ENCODE measurements at regions not wholly inside any gene's neighbourhood (a gene's known extent, or its start where the extent isn't known, plus 50 kb on each side); places are given as distances from the start of the nearest gene placed in this dataset.

GRCh38 chr12:92488735-92489134, 214.1 kb upstream of the PLEKHG7 start:
- no peaks in the 10 kb centered on the region for H3K27me3 Mint-ChIP-seq
- no peaks in the 10 kb centered on the region for H3K36me3 Mint-ChIP-seq
- CTCF ChIA-PET = interaction anchor here (0.9 kb wide), 1 partner anchor 82 kb away, joined by 4 read pairs; no protein-coding TSS in a partner anchor
- H3K4me1 Mint-ChIP-seq = peaks cover 17% of the 10 kb centered on the region
- DNase-seq = no peak
- peaks cover 12% of the 10 kb centered on the region for H3K9me3 Mint-ChIP-seq
- H3K4me3 Mint-ChIP-seq = no peak overlapping the region
- no peak overlapping the region for H3K27ac Mint-ChIP-seq

GRCh38 chr12:92487138-92487485, 215.7 kb upstream of the PLEKHG7 start:
- H3K4me3 Mint-ChIP-seq = no peak overlapping the region
- H3K27ac Mint-ChIP-seq = no peak overlapping the region
- no peaks in the 10 kb centered on the region for H3K36me3 Mint-ChIP-seq
- H3K27me3 Mint-ChIP-seq = no peaks in the 10 kb centered on the region
- CTCF ChIA-PET = interaction anchor here (1.1 kb wide), 1 partner anchor 15 kb away, joined by 3 read pairs; no protein-coding TSS in a partner anchor
- no peak for DNase-seq
- peaks cover 13% of the 10 kb centered on the region for H3K4me1 Mint-ChIP-seq
- H3K9me3 Mint-ChIP-seq = peaks cover 9% of the 10 kb centered on the region

- H3K36me3 Mint-ChIP-seq = no peaks in the 10 kb centered on the region
- peaks cover 13% of the 10 kb centered on the region for H3K4me1 Mint-ChIP-seq
- H3K27me3 Mint-ChIP-seq = no peaks in the 10 kb centered on the region
- H3K9me3 Mint-ChIP-seq = peaks cover 7% of the 10 kb centered on the region
- no peak overlapping the region for H3K4me3 Mint-ChIP-seq
- no peak overlapping the region for H3K27ac Mint-ChIP-seq
- DNase-seq = no peak
- CTCF ChIA-PET = interaction anchor here (1.1 kb wide), 1 partner anchor 15 kb away, joined by 3 read pairs; no protein-coding TSS in a partner anchor
These were observed 216.2 kb upstream of the PLEKHG7 start for GRCh38 chr12:92486443-92487137.

DNA sequence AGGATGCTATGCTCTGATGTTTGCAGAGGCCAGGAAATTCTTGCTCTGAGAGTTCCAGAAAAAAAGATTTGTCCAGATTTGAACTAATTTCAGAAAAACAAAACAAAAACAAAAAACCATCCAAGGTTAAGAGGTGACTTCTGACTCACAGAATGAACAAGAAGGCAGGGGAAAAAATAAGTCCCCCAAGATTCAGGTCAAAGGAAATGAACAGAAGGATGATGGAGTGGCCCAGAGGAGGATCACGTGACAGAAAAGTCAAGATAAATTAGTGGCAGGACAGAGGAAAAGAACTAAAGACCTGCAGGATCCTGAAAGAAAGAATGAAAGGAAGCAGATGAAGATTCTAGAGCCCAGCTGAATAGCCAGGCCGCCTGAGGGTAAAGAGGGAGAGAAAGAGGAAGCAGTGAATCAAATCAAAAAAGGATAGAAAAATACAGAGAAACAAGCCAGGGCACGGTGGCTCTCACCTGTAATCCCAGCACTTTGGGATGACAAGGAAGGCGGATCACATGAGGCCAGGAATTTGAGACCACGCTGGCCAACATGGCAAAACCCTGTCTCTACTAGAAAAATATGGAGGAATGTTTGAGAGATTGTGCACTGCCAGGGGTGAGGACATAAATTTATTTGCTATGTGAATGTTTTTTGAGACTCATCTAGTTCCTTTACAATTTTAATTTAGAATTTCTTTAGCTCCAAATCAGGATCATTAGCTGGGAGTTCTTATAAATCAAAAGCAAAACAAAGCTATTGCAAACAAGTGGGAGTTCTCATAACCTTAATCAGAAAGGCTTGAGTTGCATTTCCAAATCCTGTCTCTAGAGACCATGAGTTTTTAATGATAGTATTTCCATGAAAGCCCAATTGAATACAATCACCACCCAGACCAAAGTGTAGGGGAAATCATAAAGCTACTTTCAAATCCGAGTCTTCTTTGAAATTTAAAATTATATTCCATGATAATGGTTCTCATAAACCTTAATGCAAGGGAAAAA, 217.1 kb upstream of the PLEKHG7 start:
- CTCF ChIA-PET = no interaction called here

DNA sequence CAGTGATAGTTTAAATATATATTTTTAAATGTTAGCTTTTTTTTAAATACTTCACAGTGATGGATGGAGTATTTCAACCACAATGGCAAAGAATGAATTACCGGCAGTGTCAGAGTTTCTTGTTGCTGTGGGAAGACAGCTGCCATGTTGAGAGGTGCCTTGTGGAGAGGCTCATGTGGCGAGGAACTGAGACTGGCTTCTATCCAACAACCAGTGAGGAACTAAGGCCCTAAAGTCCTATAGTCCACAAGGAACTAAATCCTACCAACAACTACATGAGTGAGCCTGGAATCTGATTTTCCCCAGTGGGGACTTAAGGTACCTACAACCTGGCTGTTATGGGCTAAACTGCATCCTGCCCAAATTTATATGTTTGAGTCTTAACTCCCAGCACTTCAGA, 220.2 kb upstream of the PLEKHG7 start:
- H3K9me3 Mint-ChIP-seq = no peaks in the 10 kb centered on the region
- H3K27ac Mint-ChIP-seq = no peak overlapping the region
- H3K4me3 Mint-ChIP-seq = no peak overlapping the region
- CTCF ChIA-PET = interaction anchor here (1.8 kb wide), 1 partner anchor 9 kb away, joined by 6 read pairs; no protein-coding TSS in a partner anchor
- H3K27me3 Mint-ChIP-seq = no peaks in the 10 kb centered on the region
- H3K4me1 Mint-ChIP-seq = peaks cover 6% of the 10 kb centered on the region
- no peak for DNase-seq
- no peaks in the 10 kb centered on the region for H3K36me3 Mint-ChIP-seq

More for the DNA sequence above, 217.1 kb upstream of the PLEKHG7 start:
- no peak overlapping the region for H3K4me3 Mint-ChIP-seq
- peaks cover 13% of the 10 kb centered on the region for H3K4me1 Mint-ChIP-seq
- no peak overlapping the region for H3K27ac Mint-ChIP-seq
- no peaks in the 10 kb centered on the region for H3K36me3 Mint-ChIP-seq
- DNase-seq = no peak
- H3K27me3 Mint-ChIP-seq = no peaks in the 10 kb centered on the region
- peaks cover 4% of the 10 kb centered on the region for H3K9me3 Mint-ChIP-seq

GRCh38 chr12:92481066-92481465, 221.7 kb upstream of the PLEKHG7 start:
- Mint-ChIP-seq H3K4me1 (peaks cover 6% of the 10 kb centered on the region), H3K27me3 (no peaks in the 10 kb centered on the region), H3K4me3 (no peak overlapping the region), H3K27ac (no peak overlapping the region), H3K36me3 (no peaks in the 10 kb centered on the region), H3K9me3 (peaks cover 4% of the 10 kb centered on the region)
- CTCF ChIA-PET = interaction anchor here (1.8 kb wide), 1 partner anchor 11 kb away, joined by 6 read pairs; no protein-coding TSS in a partner anchor
- DNase-seq = no peak

GRCh38 chr12:92478692-92479091, 224.1 kb upstream of the PLEKHG7 start:
- no peak overlapping the region for H3K4me3 Mint-ChIP-seq

DNA sequence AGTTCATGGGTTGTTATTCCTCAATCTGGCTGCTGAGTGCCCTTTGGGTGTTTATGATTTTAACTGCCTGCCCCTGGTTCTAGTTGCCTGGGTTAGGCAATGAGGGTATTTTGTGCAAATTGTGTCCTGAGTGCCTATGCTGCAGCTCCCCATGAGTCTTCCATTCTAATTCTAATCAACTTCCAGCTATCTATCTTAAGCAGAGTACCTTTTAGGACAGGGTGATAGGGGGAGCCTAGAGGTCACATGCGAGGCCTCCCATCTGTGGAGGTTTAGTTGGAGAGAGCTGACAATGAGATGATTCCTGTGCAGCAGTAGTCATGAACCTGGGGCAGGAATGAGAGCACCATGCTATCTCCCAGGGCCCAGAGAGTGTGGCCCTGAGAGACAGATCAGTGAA, 225.9 kb upstream of the PLEKHG7 start:
- Mint-ChIP-seq H3K36me3 (no peaks in the 10 kb centered on the region), H3K4me1 (no peaks in the 10 kb centered on the region), H3K27ac (no peak overlapping the region), H3K27me3 (no peaks in the 10 kb centered on the region), H3K9me3 (peaks cover 4% of the 10 kb centered on the region), H3K4me3 (no peak overlapping the region)
- no peak for DNase-seq
- CTCF ChIA-PET = no interaction called here

More at GRCh38 chr12:92478692-92479091, 224.1 kb upstream of the PLEKHG7 start:
- CTCF ChIA-PET = no interaction called here
- no peaks in the 10 kb centered on the region for H3K27me3 Mint-ChIP-seq
- H3K9me3 Mint-ChIP-seq = peaks cover 4% of the 10 kb centered on the region
- no peak overlapping the region for H3K27ac Mint-ChIP-seq
- no peak for DNase-seq
- no peaks in the 10 kb centered on the region for H3K4me1 Mint-ChIP-seq
- no peaks in the 10 kb centered on the region for H3K36me3 Mint-ChIP-seq

DNA sequence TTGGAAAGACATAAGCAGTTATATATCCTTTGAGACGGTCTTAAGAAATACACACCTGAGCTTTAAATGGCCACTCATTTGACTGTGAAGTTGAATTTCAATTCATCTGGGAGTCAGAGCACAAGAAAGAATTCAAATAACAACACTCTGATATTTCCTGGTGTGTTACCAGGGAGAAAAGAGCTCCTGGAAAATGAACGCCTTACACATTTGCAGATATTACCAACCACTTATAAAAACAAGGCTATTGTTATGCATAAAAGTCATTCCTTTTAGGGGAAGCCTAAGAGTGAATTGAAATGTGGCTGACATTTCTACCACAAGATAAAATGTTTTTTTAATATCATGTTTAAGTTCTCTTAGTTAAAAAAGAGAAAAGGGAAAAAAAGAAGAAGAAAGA, 229.2 kb upstream of the PLEKHG7 start:
- Mint-ChIP-seq H3K4me1 (peaks cover 6% of the 10 kb centered on the region), H3K9me3 (peaks cover 4% of the 10 kb centered on the region), H3K27ac (no peak overlapping the region), H3K36me3 (peaks cover 3% of the 10 kb centered on the region), H3K27me3 (no peaks in the 10 kb centered on the region), H3K4me3 (no peak overlapping the region)
- CTCF ChIA-PET = no interaction called here
- no peak for DNase-seq

DNA sequence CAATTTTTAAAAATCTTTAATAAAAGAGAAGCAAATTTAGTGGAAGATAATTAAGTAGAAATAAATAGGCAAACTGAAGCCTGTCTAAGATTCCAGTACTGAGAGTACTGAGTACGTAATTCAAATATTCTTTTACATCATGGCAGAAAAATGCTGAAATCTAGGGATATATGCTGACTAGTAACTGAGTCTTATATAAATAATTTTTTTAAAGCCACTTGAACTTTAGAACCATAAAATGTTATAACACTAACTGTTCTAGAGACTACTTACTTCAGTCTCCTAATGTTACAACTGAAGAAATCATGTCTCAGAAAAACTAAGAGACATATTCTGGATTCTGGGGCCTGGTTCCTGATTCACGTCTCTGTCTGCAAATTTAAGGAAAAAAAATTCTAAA, 230.6 kb upstream of the PLEKHG7 start:
- Mint-ChIP-seq H3K36me3 (peaks cover 3% of the 10 kb centered on the region), H3K4me1 (peaks cover 6% of the 10 kb centered on the region), H3K4me3 (no peak overlapping the region), H3K27ac (no peak overlapping the region), H3K27me3 (no peaks in the 10 kb centered on the region), H3K9me3 (peaks cover 4% of the 10 kb centered on the region)
- DNase-seq = no peak
- CTCF ChIA-PET = no interaction called here

- DNase-seq = no peak
- peaks cover 6% of the 10 kb centered on the region for H3K4me1 Mint-ChIP-seq
- CTCF ChIA-PET = no interaction called here
- H3K9me3 Mint-ChIP-seq = peaks cover under 1% of the 10 kb centered on the region
- no peaks in the 10 kb centered on the region for H3K27me3 Mint-ChIP-seq
- H3K27ac Mint-ChIP-seq = no peak overlapping the region
- H3K4me3 Mint-ChIP-seq = no peak overlapping the region
- H3K36me3 Mint-ChIP-seq = peaks cover 3% of the 10 kb centered on the region
These were observed 231.2 kb upstream of the PLEKHG7 start for GRCh38 chr12:92471551-92471950.

- Mint-ChIP-seq H3K27me3 (no peaks in the 10 kb centered on the region), H3K9me3 (no peaks in the 10 kb centered on the region), H3K27ac (no peak overlapping the region), H3K36me3 (peaks cover 3% of the 10 kb centered on the region), H3K4me1 (peaks cover 6% of the 10 kb centered on the region), H3K4me3 (no peak overlapping the region)
- DNase-seq = no peak
- CTCF ChIA-PET = no interaction called here
These were observed 232.2 kb upstream of the PLEKHG7 start for GRCh38 chr12:92470608-92471021.

DNA sequence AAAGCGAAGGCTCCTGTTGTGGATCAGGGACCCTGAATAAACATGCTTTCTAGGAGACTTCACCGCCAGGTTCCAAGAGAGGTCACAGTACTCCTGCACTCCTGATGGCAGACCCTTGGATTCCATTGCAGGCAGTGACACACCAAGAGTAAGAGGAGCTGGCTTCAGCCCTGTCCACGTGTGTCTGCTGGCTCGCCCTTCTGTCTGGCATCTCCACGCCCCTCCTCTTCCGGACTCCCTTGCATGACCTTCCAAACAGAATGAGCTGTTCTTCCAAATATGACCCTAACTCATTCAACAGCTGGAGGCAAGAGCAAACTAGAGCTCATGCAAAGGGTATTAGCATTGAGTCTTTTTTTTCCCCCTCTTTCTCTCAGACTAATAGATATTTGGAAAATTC, 233.0 kb upstream of the PLEKHG7 start:
- Mint-ChIP-seq H3K4me3 (no peak overlapping the region), H3K36me3 (peaks cover 3% of the 10 kb centered on the region), H3K9me3 (no peaks in the 10 kb centered on the region), H3K27ac (no peak overlapping the region), H3K27me3 (no peaks in the 10 kb centered on the region), H3K4me1 (peaks cover 6% of the 10 kb centered on the region)
- CTCF ChIA-PET = no interaction called here
- no peak for DNase-seq

DNA sequence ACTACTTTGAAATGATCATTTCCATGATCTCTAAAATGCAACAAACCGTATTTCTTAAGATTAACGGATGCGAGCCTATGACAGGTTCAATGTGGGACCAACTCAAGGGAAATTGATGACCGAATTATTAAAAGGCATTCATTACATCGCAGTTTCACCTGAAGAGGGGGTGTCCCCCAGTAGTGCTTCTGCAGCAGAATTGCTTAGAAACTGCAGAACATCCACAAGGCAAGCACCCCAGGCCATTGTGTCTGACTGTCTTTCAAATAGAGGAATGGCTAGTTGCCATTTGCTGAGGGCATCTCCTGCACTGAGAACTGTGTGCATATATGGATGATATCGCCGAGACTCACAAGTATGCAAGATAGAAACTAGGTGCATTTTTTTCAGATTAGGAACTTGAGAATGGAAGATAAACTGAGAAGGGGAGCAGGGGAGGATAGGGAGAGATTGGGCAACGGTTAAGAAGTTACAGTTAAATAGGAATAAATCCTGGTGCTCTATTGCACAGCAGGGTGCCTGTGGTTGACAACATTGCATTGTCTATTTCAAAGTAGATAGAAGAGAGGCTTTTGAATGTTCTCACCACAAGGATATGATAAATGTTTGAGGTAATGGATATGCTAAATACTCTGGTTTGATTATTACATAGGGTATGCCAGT, 234.3 kb upstream of the PLEKHG7 start:
- no peak overlapping the region for H3K4me3 Mint-ChIP-seq
- H3K36me3 Mint-ChIP-seq = peaks cover 3% of the 10 kb centered on the region
- H3K27ac Mint-ChIP-seq = no peak overlapping the region
- no peaks in the 10 kb centered on the region for H3K9me3 Mint-ChIP-seq
- H3K4me1 Mint-ChIP-seq = peaks cover 6% of the 10 kb centered on the region
- no peaks in the 10 kb centered on the region for H3K27me3 Mint-ChIP-seq
- CTCF ChIA-PET = no interaction called here
- DNase-seq = no peak

All from activated naive CD4-positive, alpha-beta T cell treated with anti-CD3 and anti-CD28 coated beads, Interleukin-2, amount 10 ng/mL, durations not matched to agents 7 days and 5 days (primary cell).